ENCODE measurements at regions not wholly inside any gene's neighbourhood (a gene's known extent, or its start where the extent isn't known, plus 50 kb on each side); places are given as distances from the start of the nearest gene placed in this dataset.
A peak's percentile ranks its signal among the peaks of the same experiment; 100 is the strongest.

DNA sequence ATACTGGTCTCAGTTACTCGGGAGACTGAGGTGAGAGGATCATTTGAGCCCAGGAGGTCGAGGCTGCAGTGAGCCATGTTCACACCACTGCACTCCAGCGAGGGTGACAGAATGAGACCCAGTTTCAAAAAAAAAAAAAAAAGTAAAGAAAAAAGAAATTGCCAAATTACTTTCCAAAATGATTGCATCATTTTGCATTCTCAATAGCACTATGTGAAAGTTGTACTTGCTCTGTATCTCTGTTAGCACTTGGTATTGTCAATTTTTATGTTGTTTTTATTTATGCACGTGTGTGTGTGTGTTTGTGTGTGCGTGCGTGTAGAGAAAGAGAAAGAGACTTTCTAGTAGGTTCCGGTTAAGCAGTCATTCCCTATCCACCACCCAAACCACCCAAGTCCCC lies 328.4 kb downstream of the RAB3C start:
- in situ Hi-C loops (cut with HindIII; ENCODE audit: low pct_unique_long_range_greater_than_20kb, low sequenced_read_pairs): no loop called here
- no peak for DNase-seq (ENCODE audit: low read depth, low spot score)

DNA sequence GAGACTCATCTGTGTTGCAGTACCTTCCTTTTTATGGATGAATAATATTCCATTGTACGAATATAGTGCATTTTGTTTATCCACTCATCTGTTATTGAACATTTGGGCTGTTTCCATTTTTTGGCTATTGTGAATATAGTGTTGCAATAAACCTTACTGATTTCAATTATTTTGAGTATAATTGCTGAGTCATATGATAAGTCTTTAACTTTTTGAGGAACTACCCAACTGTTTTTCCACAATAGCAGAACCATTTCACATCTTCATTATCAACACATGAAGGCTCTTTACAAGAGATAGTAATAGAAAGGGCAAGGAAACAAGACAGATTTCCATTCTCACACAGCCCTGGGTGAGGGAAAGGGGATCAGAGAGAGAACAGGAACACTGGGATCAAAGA lies 329.2 kb downstream of the RAB3C start:
- DNase-seq (ENCODE audit: low read depth, low spot score): no peak
- in situ Hi-C loops (cut with HindIII; ENCODE audit: low pct_unique_long_range_greater_than_20kb, low sequenced_read_pairs): no loop called here

DNA sequence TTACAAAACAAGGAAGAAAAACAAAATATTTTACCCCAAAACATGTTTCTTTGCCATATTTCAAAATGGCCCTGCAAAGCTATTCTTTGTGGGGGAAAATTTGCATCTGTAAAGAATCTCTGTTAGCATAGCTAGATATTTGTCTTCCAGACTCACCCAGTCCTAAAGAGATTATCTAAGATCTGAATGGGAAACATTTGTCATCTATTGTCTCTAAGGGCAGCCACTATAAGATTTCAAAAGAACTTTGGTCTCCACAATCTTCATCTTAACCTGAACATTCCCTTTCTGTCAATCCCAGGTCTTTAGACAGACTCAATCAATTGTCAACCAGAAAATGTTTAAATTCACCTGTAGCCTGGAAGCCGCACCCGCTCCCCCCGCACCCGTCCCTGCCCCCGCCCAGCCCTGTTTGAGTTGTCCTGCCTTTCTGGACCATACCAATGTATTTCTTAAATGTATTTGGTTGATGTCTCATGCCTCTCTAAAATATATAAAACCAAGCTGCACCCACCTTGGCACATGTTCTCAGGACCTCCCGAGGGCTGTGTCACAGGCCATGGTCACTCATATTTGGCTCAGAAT lies 330.6 kb downstream of the RAB3C start:
- in situ Hi-C loops (cut with HindIII; ENCODE audit: low pct_unique_long_range_greater_than_20kb, low sequenced_read_pairs): no loop called here
- no peak for DNase-seq (ENCODE audit: low read depth, low spot score)

DNA sequence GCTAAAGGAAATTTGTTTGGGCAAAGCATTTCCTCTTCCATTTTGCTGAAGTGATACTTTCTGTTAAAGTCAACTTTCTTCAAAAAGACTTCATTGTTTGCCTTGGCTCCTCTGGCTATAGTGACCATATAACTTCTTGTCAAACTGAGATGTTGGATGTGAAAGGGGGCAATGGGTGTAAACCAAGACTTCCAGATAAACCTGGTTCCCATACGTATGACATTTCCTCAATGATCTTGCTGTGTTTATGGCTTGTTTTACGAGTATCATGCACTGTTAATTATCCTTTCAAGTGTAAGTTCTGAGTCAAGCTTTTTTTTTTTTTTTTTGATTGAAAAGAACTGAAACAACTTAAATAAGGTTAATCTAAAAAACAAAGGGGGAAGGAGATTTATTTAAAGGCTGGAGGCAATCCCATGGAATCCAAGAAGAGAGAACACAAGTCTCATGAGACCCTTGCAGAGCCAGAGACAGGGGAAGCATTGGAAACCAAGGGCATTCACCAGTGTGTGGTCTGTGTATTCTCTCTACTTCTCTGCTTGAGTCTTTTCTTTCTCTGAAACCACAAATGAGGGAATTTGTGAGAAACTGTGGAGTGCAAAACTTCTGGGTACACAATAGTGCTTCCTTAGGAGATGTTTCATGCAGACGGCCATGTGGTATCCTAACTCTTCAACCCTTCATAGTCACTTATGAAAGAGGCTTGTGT lies 335.3 kb downstream of the RAB3C start:
- in situ Hi-C loops (cut with HindIII; ENCODE audit: low pct_unique_long_range_greater_than_20kb, low sequenced_read_pairs): no loop called here
- DNase-seq (ENCODE audit: low read depth, low spot score): peak; percentile 92

Data from SK-MEL-5 (cell line).